HG02870 (cell line): ENCODE measurements at regions not wholly inside any gene's neighbourhood (a gene's known extent, or its start where the extent isn't known, plus 50 kb on each side); places are given as distances from the start of the nearest gene placed in this dataset.

Source experiments
- ATAC-seq: cut with Tn5 transposase; IDR thresholded peaks from one replicate; pipeline ENCODE4 v1.9.1; 2021; ENCODE audit warnings: mild to moderate bottlenecking, moderate library complexity; ENCODE audit not compliant: unreplicated experiment

GRCh38 chr2:212873256-212873655 lies 278.2 kb downstream of the IKZF2 start:
- no peak for ATAC-seq

GRCh38 chr2:212871597-212871996 lies 279.8 kb downstream of the IKZF2 start:
- no peak for ATAC-seq

GRCh38 chr2:212864186-212864585 lies 287.2 kb downstream of the IKZF2 start:
- no peak for ATAC-seq

- no peak for ATAC-seq
Measured at GRCh38 chr2:212863185-212863588, 288.2 kb downstream of the IKZF2 start.

- ATAC-seq, result no peak
Measured at GRCh38 chr2:212858496-212858895, 292.9 kb downstream of the IKZF2 start.

GRCh38 chr2:212854771-212855170 lies 296.6 kb downstream of the IKZF2 start:
- ATAC-seq, result no peak

- no peak for ATAC-seq
Measured at GRCh38 chr2:212854116-212854515, 297.3 kb downstream of the IKZF2 start.

GRCh38 chr2:212845941-212846340 lies 305.5 kb downstream of the IKZF2 start:
- ATAC-seq, result no peak

- peak; percentile 66 for ATAC-seq
Measured at GRCh38 chr2:212843409-212844199, 305.0 kb upstream of the ERBB4 start.

GRCh38 chr2:212842544-212843185 lies 304.1 kb upstream of the ERBB4 start:
- ATAC-seq, result no peak

GRCh38 chr2:212841460-212841859 lies 302.9 kb upstream of the ERBB4 start:
- ATAC-seq, result no peak

GRCh38 chr2:212832211-212833195 lies 293.9 kb upstream of the ERBB4 start:
- ATAC-seq, result no peak

GRCh38 chr2:212831671-212832199 lies 293.1 kb upstream of the ERBB4 start:
- no peak for ATAC-seq

- ATAC-seq, result no peak
Measured at GRCh38 chr2:212816267-212816666, 277.7 kb upstream of the ERBB4 start.

- peak; percentile 57 for ATAC-seq
Measured at GRCh38 chr2:212815453-212815852, 276.9 kb upstream of the ERBB4 start.

GRCh38 chr2:212814941-212815340 lies 276.3 kb upstream of the ERBB4 start:
- ATAC-seq, result no peak

GRCh38 chr2:212811921-212812320 lies 273.3 kb upstream of the ERBB4 start:
- no peak for ATAC-seq

GRCh38 chr2:212811036-212811805 lies 272.6 kb upstream of the ERBB4 start:
- ATAC-seq, result peak; percentile 58

GRCh38 chr2:212797484-212798205 lies 259.0 kb upstream of the ERBB4 start:
- ATAC-seq, result peak; percentile 75

- no peak for ATAC-seq
Measured at GRCh38 chr2:212794471-212794870, 255.9 kb upstream of the ERBB4 start.
